EH (cell line): ENCODE measurements at regions not wholly inside any gene's neighbourhood (a gene's known extent, or its start where the extent isn't known, plus 50 kb on each side); places are given as distances from the start of the nearest gene placed in this dataset.
A peak's percentile ranks its signal among the peaks of the same experiment; 100 is the strongest.

Experiments used
- DNase-seq: peaks from one replicate; pipeline ENCODE4 v3.0.0-alpha.2; 2015; ENCODE audit warnings: low read depth

DNA sequence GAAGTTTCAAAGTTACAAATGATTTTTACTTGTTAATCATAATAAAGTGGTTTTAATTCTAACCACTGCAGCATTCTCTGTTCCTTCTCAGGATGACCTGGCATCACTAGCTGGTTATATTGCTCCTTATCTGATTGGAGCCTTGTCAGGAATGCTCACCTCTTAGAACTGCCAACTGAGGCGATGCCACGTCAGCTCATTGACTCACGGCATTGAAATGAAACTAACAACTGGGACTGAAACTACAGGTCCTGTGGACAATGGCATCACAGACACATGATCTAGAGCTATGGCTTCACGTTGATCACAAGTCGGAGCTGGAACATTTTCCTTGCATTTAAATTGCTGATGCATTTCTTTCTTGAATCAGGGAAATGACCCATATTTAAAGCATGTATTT lies 54.9 kb upstream of the MAP2 start:
- peak; percentile 97 for DNase-seq

- DNase-seq: no peak
Observed at GRCh38 chr2:209369656-209370055, 54.2 kb upstream of the MAP2 start.

DNA sequence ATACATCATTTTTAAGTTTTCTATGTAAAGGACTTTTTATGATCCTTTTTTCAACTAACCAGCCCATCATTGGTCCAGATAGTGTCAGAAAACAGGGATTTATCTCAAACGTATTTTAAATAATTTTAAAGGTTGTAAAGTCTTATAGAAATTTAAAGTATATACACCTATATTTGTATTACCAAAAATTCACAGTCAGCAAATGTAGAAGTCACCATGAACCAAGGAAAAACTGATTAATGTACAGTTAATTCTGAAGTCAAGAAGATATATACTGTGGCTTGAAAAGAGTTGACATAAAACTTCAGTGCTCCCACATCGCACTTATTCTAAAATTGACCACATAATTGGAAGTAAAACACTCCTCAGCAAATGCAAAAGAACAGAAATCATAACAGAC lies 52.4 kb upstream of the MAP2 start:
- DNase-seq: no peak
